Left lung (tissue), 4 donors: ENCODE measurements at regions not wholly inside any gene's neighbourhood (a gene's known extent, or its start where the extent isn't known, plus 50 kb on each side); places are given as distances from the start of the nearest gene placed in this dataset.
"Not testable (repeated sequence)": the region's sequence is repeated elsewhere in the genome, so short reads cannot be mapped to it uniquely, and the experiment has no call there.

Source experiments
- ATAC-seq: fragments of 200-7000 bp; cut with Tn5 transposase; one replicate; pipeline ENCODE4 v1.9.1; 2020; ENCODE audit warnings: moderate library complexity
- DNase-seq, 4 donors: peaks; one replicate each; pipeline ENCODE4 v3.0.0-alpha.2; 2013 to 2020
- H3K27ac ChIP-seq, 2 donors: fragments of 200-600 bp; sonication (generic) in 1 of 2; one replicate each; pipeline versions ENCODE4 v1.5.0 to v1.8.0; 2020 to 2021
- H3K27me3 ChIP-seq, 2 donors: fragments of 200-600 bp; sonication (generic) in 1 of 2; one replicate each; pipeline versions ENCODE4 v1.5.0 to v1.8.0; 2020 to 2021
- H3K36me3 ChIP-seq, 2 donors: fragments of 200-600 bp; sonication (generic) in 1 of 2; one replicate each; pipeline versions ENCODE4 v1.5.0 to v1.8.0; 2020 to 2021
- H3K4me1 ChIP-seq, 2 donors: fragments of 200-600 bp; one replicate each; pipeline ENCODE4 v1.8.0; 2021
- H3K4me3 ChIP-seq, 2 donors: fragments of 200-600 bp; sonication (generic) in 1 of 2; one replicate each; pipeline versions ENCODE4 v1.5.0 to v1.8.0; 2020 to 2021; ENCODE audit warnings: mild to moderate bottlenecking in 1 of 2
- H3K9me3 ChIP-seq, 2 donors: fragments of 200-600 bp; sonication (generic) in 1 of 2; one replicate each; pipeline versions ENCODE4 v1.5.0 to v1.8.0; 2020 to 2021
- CTCF ChIP-seq, 2 donors: fragments of 200-600 bp; sonication (generic) in 1 of 2; IDR thresholded peaks; one replicate each; pipeline versions ENCODE4 v1.5.0 to v1.8.0; 2021; ENCODE audit warnings: antibody characterized with exemption in 2 of 2
- intact Hi-C, 2 donors: fragments of 100-400 bp; cut with DNase I; formaldehyde crosslinking; loops; one replicate each; pipeline versions ENCODE4 v1.11.2 to v1.14.2; 2022
- donor health status: DM: no; HTN: yes; CAD: no.
- donor health status: DM: no; HTN: no; CAD: no.

GRCh38 chr4:159910721-159911120 is 807.8 kb downstream of the RAPGEF2 start:
- intact Hi-C loops: no loop called here
- Histone ChIP-seq H3K4me3 (no peak overlapping the region), H3K9me3 (peaks cover 0 to 5% of the 10 kb centered on the region in 2 donors), H3K27ac (no peak overlapping the region), H3K36me3 (no peaks in the 10 kb centered on the region), H3K27me3 (no peaks in the 10 kb centered on the region), H3K4me1 (no peaks in the 10 kb centered on the region)
- peak in 1 of 4 donors; percentile 3 for DNase-seq
- TF ChIP-seq CTCF (IDR thresholded peaks at IDR 0.05): no peak
- no peak for ATAC-seq

- ATAC-seq (no peak), DNase-seq (no peak)
- H3K36me3 ChIP-seq: no peaks in the 10 kb centered on the region
- H3K27me3 ChIP-seq: no peaks in the 10 kb centered on the region
- no peak overlapping the region for H3K4me3 ChIP-seq
- no peak overlapping the region for H3K27ac ChIP-seq
- intact Hi-C loops: no loop called here
- H3K4me1 ChIP-seq: no peaks in the 10 kb centered on the region
- peaks cover 0 to 30% of the 10 kb centered on the region in 2 donors for H3K9me3 ChIP-seq
- no peak for TF ChIP-seq CTCF (IDR thresholded peaks at IDR 0.05)
These were observed 819.2 kb downstream of the RAPGEF2 start for GRCh38 chr4:159922119-159922518.

GRCh38 chr4:159925770-159926169 is 822.9 kb downstream of the RAPGEF2 start:
- intact Hi-C loops: no loop called here
- Histone ChIP-seq H3K27me3 (no peaks in the 10 kb centered on the region), H3K36me3 (no peaks in the 10 kb centered on the region), H3K4me3 (no peak overlapping the region), H3K4me1 (no peaks in the 10 kb centered on the region), H3K9me3 (peaks cover 0 to 52% of the 10 kb centered on the region in 2 donors), H3K27ac (no peak overlapping the region)
- ATAC-seq (no peak), DNase-seq (no peak)
- no peak for TF ChIP-seq CTCF (IDR thresholded peaks at IDR 0.05)

- no peak for ATAC-seq
- Histone ChIP-seq H3K27me3 (no peaks in the 10 kb centered on the region), H3K4me3 (no peak overlapping the region), H3K4me1 (no peaks in the 10 kb centered on the region), H3K36me3 (no peaks in the 10 kb centered on the region), H3K27ac (no peak overlapping the region), H3K9me3 (peaks cover 0 to 54% of the 10 kb centered on the region in 2 donors)
- no peak for DNase-seq
- TF ChIP-seq CTCF (IDR thresholded peaks at IDR 0.05): no peak
- intact Hi-C loops: no loop called here
These were observed 824.0 kb downstream of the RAPGEF2 start for GRCh38 chr4:159926871-159927270.

GRCh38 chr4:159927781-159928180 is 824.9 kb downstream of the RAPGEF2 start:
- no peak for ATAC-seq
- Histone ChIP-seq H3K27ac (no peak overlapping the region), H3K27me3 (no peaks in the 10 kb centered on the region), H3K36me3 (no peaks in the 10 kb centered on the region), H3K4me1 (no peaks in the 10 kb centered on the region), H3K9me3 (peaks cover 0 to 54% of the 10 kb centered on the region in 2 donors), H3K4me3 (no peak overlapping the region)
- intact Hi-C loops: no loop called here
- peak in 1 of 4 donors; percentile 21 for DNase-seq
- TF ChIP-seq CTCF (IDR thresholded peaks at IDR 0.05): no peak

- peak in 1 of 4 donors; percentile 41 for DNase-seq
- H3K4me3 ChIP-seq, H3K27me3 ChIP-seq, H3K36me3 ChIP-seq, intact Hi-C loops, H3K4me1 ChIP-seq, ATAC-seq, H3K27ac ChIP-seq: not testable (repeated sequence)
- H3K9me3 ChIP-seq: peaks cover 0 to 25% of the 10 kb centered on the region in 2 donors
These were observed 831.7 kb downstream of the RAPGEF2 start for GRCh38 chr4:159934602-159935001.
